ENCODE measurements at regions not wholly inside any gene's neighbourhood (a gene's known extent, or its start where the extent isn't known, plus 50 kb on each side); places are given as distances from the start of the nearest gene placed in this dataset.

DNA sequence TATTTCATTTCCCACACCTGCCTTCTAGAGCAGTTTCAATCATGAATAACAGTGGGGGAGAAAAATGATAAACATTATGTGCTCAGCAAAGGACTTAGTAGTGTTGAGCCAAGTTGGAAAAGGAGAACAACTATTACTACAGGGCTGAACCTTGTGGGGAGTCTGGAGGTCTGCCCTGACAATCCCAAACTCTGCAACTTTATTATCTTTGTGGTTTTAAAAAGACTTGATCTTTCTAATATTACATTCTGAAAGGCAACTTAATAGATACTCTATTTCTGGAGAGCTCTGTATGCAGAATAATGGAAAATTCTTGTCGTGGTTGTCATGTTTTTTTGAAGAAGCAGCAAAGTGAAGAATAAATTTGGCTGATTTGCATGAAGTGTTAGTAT lies 116.1 kb downstream of the SPCS3 start:
- TF ChIP-seq, protein P1, sequence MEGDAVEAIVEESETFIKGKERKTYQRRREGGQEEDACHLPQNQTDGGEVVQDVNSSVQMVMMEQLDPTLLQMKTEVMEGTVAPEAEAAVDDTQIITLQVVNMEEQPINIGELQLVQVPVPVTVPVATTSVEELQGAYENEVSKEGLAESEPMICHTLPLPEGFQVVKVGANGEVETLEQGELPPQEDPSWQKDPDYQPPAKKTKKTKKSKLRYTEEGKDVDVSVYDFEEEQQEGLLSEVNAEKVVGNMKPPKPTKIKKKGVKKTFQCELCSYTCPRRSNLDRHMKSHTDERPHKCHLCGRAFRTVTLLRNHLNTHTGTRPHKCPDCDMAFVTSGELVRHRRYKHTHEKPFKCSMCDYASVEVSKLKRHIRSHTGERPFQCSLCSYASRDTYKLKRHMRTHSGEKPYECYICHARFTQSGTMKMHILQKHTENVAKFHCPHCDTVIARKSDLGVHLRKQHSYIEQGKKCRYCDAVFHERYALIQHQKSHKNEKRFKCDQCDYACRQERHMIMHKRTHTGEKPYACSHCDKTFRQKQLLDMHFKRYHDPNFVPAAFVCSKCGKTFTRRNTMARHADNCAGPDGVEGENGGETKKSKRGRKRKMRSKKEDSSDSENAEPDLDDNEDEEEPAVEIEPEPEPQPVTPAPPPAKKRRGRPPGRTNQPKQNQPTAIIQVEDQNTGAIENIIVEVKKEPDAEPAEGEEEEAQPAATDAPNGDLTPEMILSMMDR (IDR thresholded peaks at IDR 0.05; ENCODE audit: insufficient read depth, low read depth, low read length), result no peak
- ChIA-PET POLR2A (no interaction called here), CTCF (no interaction called here)
- Histone ChIP-seq H3K4me3 (ENCODE audit: low read depth, low read length) (no peak overlapping the region), H3K36me3 (ENCODE audit: control insufficient read depth, insufficient read depth, low read length) (no peaks in the 10 kb centered on the region), H3K27me3 (ENCODE audit: control insufficient read depth, insufficient read depth, low read length) (no peaks in the 10 kb centered on the region)
- DNase-seq (ENCODE audit: low read depth), result peak; percentile 83

DNA sequence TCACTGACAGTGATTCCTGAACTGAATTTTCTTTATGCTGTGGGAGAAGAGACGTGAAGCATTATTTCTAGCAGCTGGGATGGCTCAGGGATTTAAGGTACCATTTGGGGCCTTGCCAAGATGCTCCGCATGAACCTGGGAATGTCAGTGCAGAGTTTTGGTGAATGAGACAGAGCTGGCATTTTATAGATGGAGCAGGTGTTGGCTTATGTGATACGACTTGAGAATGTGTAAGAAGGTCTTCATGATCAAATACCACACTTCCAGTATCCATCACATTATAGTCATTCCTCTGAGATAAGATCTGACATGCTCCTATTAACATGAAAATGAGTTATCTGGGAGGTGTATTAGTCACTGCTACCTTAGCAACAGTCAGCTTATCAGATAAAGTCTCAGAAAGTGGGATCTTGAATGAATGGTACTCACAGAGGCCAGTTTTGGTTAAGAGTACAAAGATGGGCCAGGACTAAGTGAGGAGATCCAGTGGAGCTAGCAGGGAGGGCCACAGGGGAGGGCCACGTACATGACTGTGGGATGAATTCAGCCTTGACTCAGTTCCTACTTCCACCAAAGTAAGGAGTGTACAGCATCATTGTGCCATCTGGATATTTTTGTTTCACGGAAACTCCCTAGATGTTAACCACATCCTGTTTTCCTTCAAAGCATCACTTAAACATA lies 116.7 kb downstream of the SPCS3 start:
- no peaks in the 10 kb centered on the region for H3K27me3 ChIP-seq (ENCODE audit: control insufficient read depth, insufficient read depth, low read length)
- no peak overlapping the region for H3K4me3 ChIP-seq (ENCODE audit: low read depth, low read length)
- no peaks in the 10 kb centered on the region for H3K36me3 ChIP-seq (ENCODE audit: control insufficient read depth, insufficient read depth, low read length)
- CTCF ChIA-PET, result interaction anchor here (0.7 kb wide), 1 partner anchor 59 kb away, joined by 3 read pairs; no protein-coding TSS in a partner anchor
- TF ChIP-seq, protein P1 (IDR thresholded peaks at IDR 0.05; ENCODE audit: insufficient read depth, low read depth, low read length), result no peak
- POLR2A ChIA-PET, result interaction anchor here (0.5 kb wide), 1 partner anchor 166 kb away, joined by 4 read pairs; no protein-coding TSS in a partner anchor
- no peak for DNase-seq (ENCODE audit: low read depth)

DNA sequence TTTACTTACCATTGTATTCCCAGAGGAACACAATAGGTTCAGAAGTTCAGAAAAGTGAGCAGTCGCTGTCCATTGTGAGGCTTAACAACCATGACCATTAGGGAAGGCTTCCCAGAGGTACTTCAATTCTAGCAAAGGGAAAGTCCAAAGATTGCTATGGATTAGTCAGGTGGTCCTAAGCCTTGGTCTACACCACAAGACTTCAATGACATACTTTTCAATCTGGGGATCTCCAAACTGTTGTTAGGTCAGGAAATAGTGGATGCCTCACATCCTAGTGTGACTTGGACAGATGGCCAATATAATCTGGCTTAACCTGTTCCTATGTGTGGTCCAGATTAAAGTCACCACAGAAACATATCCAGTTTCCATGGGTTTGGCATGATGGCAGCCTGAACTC lies 118.0 kb downstream of the SPCS3 start:
- DNase-seq (ENCODE audit: low read depth), result no peak
- CTCF ChIA-PET, result interaction anchor here (1.2 kb wide), 1 partner anchor 15 kb away, joined by 3 read pairs; no protein-coding TSS in a partner anchor
- no peaks in the 10 kb centered on the region for H3K27me3 ChIP-seq (ENCODE audit: control insufficient read depth, insufficient read depth, low read length)
- POLR2A ChIA-PET, result no interaction called here
- TF ChIP-seq, protein P1 (IDR thresholded peaks at IDR 0.05; ENCODE audit: insufficient read depth, low read depth, low read length), result no peak
- H3K36me3 ChIP-seq (ENCODE audit: control insufficient read depth, insufficient read depth, low read length), result no peaks in the 10 kb centered on the region
- no peak overlapping the region for H3K4me3 ChIP-seq (ENCODE audit: low read depth, low read length)

DNA sequence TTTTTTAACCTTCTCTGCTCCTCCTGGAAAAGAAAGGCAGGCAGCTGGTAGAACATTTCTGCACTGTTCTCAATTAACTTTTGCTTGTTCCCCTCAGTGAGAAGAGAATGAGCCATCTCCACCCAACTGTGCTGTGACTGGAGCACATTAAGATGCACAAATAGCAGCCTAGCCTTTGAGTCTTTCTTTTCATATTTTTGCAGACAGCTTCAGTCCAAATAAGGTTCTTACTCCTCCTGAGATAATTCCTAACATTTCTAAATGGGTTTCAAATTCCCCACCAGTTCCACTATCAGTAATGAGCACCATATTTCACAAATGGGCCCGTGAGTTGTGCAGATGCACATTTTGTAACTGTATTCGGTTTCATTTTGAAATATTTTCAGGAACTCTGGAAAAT lies 118.6 kb downstream of the SPCS3 start:
- Histone ChIP-seq H3K27me3 (ENCODE audit: control insufficient read depth, insufficient read depth, low read length) (no peaks in the 10 kb centered on the region), H3K4me3 (ENCODE audit: low read depth, low read length) (no peak overlapping the region), H3K36me3 (ENCODE audit: control insufficient read depth, insufficient read depth, low read length) (no peaks in the 10 kb centered on the region)
- TF ChIP-seq, protein P1 (IDR thresholded peaks at IDR 0.05; ENCODE audit: insufficient read depth, low read depth, low read length), result no peak
- POLR2A ChIA-PET, result no interaction called here
- CTCF ChIA-PET, result interaction anchor here (1.2 kb wide), 1 partner anchor 16 kb away, joined by 3 read pairs; no protein-coding TSS in a partner anchor
- no peak for DNase-seq (ENCODE audit: low read depth)

DNA sequence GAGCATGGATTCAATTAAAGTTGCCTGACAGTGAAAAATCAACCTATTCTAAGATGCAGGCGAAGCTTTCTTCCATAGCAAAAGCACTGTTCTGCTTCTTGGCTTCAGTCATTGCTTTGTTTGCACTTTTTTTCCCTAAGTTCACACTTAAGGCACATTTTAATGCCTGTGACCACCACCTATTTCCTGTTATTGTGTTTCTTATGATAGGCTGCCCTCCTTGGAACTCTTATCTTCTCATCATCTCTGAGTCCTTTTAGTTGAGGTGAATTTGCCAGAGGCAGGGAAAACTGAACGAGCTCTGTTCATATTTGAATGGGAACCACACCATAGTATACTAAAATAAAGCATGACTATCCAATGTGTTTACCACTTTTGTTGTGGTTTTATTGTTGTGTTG lies 119.8 kb downstream of the SPCS3 start:
- POLR2A ChIA-PET, result no interaction called here
- Histone ChIP-seq H3K36me3 (ENCODE audit: control insufficient read depth, insufficient read depth, low read length) (no peaks in the 10 kb centered on the region), H3K4me3 (ENCODE audit: low read depth, low read length) (no peak overlapping the region), H3K27me3 (ENCODE audit: control insufficient read depth, insufficient read depth, low read length) (no peaks in the 10 kb centered on the region)
- DNase-seq (ENCODE audit: low read depth), result no peak
- TF ChIP-seq, protein P1 (IDR thresholded peaks at IDR 0.05; ENCODE audit: insufficient read depth, low read depth, low read length), result no peak
- CTCF ChIA-PET, result no interaction called here
